ENCODE measurements at regions not wholly inside any gene's neighbourhood (a gene's known extent, or its start where the extent isn't known, plus 50 kb on each side); places are given as distances from the start of the nearest gene placed in this dataset.

- Histone ChIP-seq H3K4me3 (replicated peaks in 1 of 2; ENCODE audit: low read depth in 1 of 2, low read length in 2 of 2) (no peak overlapping the region), H3K4me1 (ENCODE audit: control insufficient read depth in 1 of 2, insufficient read depth in 2 of 2, low read length in 2 of 2) (no peaks in the 10 kb centered on the region), H3K9ac (ENCODE audit: low read length) (no peak overlapping the region), H3K9me2 (ENCODE audit: insufficient read depth) (no peaks in the 10 kb centered on the region), H3K27me3 (ENCODE audit: insufficient read depth, low read length) (no peaks in the 10 kb centered on the region), H4K20me1 (ENCODE audit: insufficient read depth) (no peaks in the 10 kb centered on the region), H3K27ac (ENCODE audit: low read depth, low read length) (no peak overlapping the region), H3K4me2 (ENCODE audit: low read length) (no peak overlapping the region), H3K36me3 (ENCODE audit: control insufficient read depth in 1 of 2, insufficient read depth in 2 of 2, low read length in 2 of 2) (no peaks in the 10 kb centered on the region), H2AFZ (ENCODE audit: low read depth, low read length, poor library complexity, severe bottlenecking) (no peak overlapping the region), H3K9me3 (ENCODE audit: control insufficient read depth in 1 of 2, insufficient read depth in 1 of 2, low read depth in 1 of 2, low read length in 2 of 2) (no peaks in the 10 kb centered on the region), H3K79me2 (ENCODE audit: insufficient read depth, low read length) (no peaks in the 10 kb centered on the region)
- no peak for ATAC-seq
- ChIA-PET CTCF (no interaction called here), POLR2A (no interaction called here), RAD21 (ENCODE audit: low non-redundant PET in 1 of 2, low total read pairs in 2 of 2, uncharacterized antibody in 2 of 2, unreplicated experiment in 2 of 2) (no interaction called here)
- no TSS peak for BruUV-seq (replicated peaks)
- no peak for DNase-seq (ENCODE audit: low read depth, low spot score)
- intact Hi-C loops (cut with micrococcal nuclease) = no loop called here
- TF ChIP-seq FOSL1 (IDR thresholded peaks at IDR 0.05; ENCODE audit: low read depth) = no peak
- no peak for TF ChIP-seq ELF1 (IDR thresholded peaks at IDR 0.05; ENCODE audit: borderline replicate concordance, low read depth)
- no peak for TF ChIP-seq MAX (IDR thresholded peaks at IDR 0.05)
- no peak for TF ChIP-seq EZH2phosphoT487 (IDR thresholded peaks at IDR 0.05; ENCODE audit: borderline replicate concordance)
- TF ChIP-seq ATF3 (IDR thresholded peaks at IDR 0.05) = no peak
- TF ChIP-seq YY1 (IDR thresholded peaks at IDR 0.05; ENCODE audit: extremely low read depth, insufficient replicate concordance, low read depth, low read length) = no peak
- no peak for TF ChIP-seq SP1 (IDR thresholded peaks at IDR 0.05; ENCODE audit: low read depth)
- TF ChIP-seq TCF7L2 (IDR thresholded peaks at IDR 0.05; ENCODE audit: borderline replicate concordance, extremely low read depth, insufficient read depth, insufficient read length) = no peak
- TF ChIP-seq ZNF274 (IDR thresholded peaks at IDR 0.05; ENCODE audit: low read depth, low read length) = no peak
- no peak for TF ChIP-seq ZBTB33 (IDR thresholded peaks at IDR 0.05; ENCODE audit: extremely low read depth, insufficient replicate concordance, low read length)
- TF ChIP-seq EGR1 (IDR thresholded peaks at IDR 0.05; ENCODE audit: low read depth) = no peak
- TF ChIP-seq POLR2AphosphoS5 (IDR thresholded peaks at IDR 0.05; ENCODE audit: low read depth, low read length) = no peak
- TF ChIP-seq SRF (IDR thresholded peaks at IDR 0.05; ENCODE audit: low read depth) = no peak
- no peak for TF ChIP-seq ZFX (IDR thresholded peaks at IDR 0.05)
- no peak for TF ChIP-seq RAD21 (IDR thresholded peaks at IDR 0.05; ENCODE audit: low read depth)
- TF ChIP-seq CEBPB (IDR thresholded peaks at IDR 0.05; ENCODE audit: low read depth) = no peak
- TF ChIP-seq JUND (IDR thresholded peaks at IDR 0.05) = no peak
- TF ChIP-seq CTCF (IDR thresholded peaks at IDR 0.05 in 2 of 3, conservative IDR thresholded peaks at IDR 0.05 in 1 of 3; ENCODE audit: borderline replicate concordance in 1 of 3, insufficient read depth in 1 of 3, low read depth in 2 of 3, low read length in 2 of 3) = no peak
- TF ChIP-seq EZH2 (IDR thresholded peaks at IDR 0.05) = no peak
- TF ChIP-seq REST (IDR thresholded peaks at IDR 0.05; ENCODE audit: low read depth) = no peak
These were observed 358.1 kb upstream of the TPK1 start for GRCh38 chr7:145193951-145194350.

Data from HCT116 (cell line).